ENCODE measurements at regions not wholly inside any gene's neighbourhood (a gene's known extent, or its start where the extent isn't known, plus 50 kb on each side); places are given as distances from the start of the nearest gene placed in this dataset.

GRCh38 chr3:73687106-73688004 is 62.6 kb upstream of the PDZRN3 start:
- no peak for DNase-seq

- no peak for DNase-seq
Observed at GRCh38 chr3:73685061-73685460, 60.3 kb upstream of the PDZRN3 start.

- no peak for DNase-seq
Observed at GRCh38 chr3:73683706-73684105, 59.0 kb upstream of the PDZRN3 start.

- DNase-seq = no peak
Observed at GRCh38 chr3:73681610-73682009, 56.9 kb upstream of the PDZRN3 start.

GRCh38 chr3:73681198-73681597 is 56.5 kb upstream of the PDZRN3 start:
- no peak for DNase-seq

GRCh38 chr3:73680391-73681095 is 55.8 kb upstream of the PDZRN3 start:
- DNase-seq = no peak

GRCh38 chr3:73677336-73678024 is 52.7 kb upstream of the PDZRN3 start:
- no peak for DNase-seq

Measured in C1 segment of cervical spinal cord (tissue), 14 donors.